ENCODE measurements at regions not wholly inside any gene's neighbourhood (a gene's known extent, or its start where the extent isn't known, plus 50 kb on each side); places are given as distances from the start of the nearest gene placed in this dataset.

DNA sequence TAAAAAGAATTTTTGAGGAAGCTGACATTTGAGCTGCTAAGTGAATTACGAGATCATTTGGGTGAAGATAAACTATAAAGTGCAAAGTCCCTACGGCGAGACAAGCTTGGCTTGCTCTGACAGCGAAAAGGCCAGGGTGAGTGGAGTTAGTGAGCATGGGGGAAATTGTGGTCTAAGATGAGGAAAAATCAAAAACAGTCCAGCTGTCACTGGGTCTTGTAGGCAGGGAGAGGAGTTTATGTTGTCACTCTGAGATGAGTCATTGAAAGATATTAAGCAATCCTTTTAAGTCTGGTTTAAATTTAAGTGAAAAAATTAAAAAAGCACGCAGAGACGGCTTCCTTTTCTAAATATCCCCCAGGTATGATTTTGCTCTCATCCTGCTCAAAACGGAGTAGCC lies 601.9 kb downstream of the MRPL39 start:
- DNase-seq (ENCODE audit: low read depth), result no peak

DNA sequence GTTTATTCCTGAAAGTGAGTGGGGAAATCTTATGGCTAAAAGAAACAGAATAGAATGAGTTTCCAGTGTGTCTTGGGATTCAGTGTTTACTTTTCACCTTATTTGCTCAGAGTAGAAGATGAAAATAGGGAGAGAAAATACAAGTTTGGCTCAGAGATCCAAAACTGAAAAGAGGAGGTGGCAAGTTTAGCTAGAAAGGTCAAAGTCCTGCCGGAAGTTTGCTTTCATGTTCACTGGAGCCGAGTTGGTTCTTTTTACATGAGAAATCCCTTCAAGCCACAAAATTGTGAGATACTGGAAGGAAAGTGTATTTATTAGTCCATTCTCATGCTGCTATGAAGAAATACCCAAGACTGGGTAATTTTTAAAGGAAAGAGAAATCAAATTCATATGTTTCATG lies 604.6 kb downstream of the MRPL39 start:
- DNase-seq (ENCODE audit: low read depth), result no peak

DNA sequence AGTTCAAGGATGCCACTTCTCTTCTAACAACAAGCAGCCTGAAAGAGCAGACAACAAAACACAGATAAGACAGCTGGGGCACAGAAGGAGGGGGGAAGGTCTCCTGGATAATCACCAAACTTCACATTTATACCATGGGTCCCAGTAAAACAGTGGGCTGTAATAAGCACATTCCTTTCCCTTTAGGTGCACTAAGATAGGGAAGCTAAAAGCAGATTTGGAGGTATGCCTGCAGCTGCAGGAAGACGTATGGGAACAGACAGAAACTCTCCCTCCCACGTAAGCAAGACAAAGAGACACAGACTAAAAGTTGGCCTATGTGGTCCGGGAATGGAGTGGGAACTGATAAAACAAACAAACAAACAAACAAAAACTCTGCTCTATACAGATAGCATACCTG lies 612.1 kb downstream of the MRPL39 start:
- DNase-seq (ENCODE audit: low read depth), result no peak

DNA sequence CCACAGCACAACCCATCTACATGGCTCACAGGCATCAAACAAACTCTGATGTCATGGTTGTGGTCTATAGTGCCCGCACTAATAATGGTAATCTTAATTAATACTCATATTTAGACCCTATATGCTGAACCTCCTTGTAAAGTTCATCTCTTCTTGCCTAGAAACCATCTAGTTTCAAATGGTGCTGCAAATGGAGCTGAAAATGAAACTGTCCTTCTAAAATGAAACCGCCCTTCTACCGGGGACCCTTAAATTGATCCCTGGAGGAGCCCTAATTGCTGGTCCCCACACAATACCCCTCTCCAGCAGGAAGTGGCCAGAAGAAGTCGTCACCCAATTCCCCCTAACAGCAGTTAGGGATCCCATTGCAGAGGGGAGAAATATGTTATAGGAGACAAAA lies 612.6 kb downstream of the MRPL39 start:
- DNase-seq (ENCODE audit: low read depth), result no peak

DNA sequence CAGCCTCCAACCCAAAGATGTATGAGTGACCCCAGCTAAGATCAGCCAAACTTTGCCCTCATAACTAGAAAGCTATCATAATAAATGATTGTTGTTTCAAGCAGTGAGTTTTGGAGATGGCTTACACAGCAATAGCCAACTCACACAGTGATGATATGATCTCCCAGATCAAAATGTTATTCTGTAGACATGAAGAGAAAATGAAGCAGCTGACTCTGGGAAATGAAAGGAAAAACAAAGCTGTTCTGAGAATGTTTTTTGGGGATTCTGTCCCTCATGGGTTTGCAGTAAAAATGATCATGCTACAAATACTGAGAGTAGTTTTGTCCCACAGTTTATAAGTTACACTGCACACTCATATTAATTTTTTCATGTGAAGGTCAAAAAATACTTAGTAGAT lies 617.8 kb downstream of the MRPL39 start:
- DNase-seq (ENCODE audit: low read depth), result no peak

DNA sequence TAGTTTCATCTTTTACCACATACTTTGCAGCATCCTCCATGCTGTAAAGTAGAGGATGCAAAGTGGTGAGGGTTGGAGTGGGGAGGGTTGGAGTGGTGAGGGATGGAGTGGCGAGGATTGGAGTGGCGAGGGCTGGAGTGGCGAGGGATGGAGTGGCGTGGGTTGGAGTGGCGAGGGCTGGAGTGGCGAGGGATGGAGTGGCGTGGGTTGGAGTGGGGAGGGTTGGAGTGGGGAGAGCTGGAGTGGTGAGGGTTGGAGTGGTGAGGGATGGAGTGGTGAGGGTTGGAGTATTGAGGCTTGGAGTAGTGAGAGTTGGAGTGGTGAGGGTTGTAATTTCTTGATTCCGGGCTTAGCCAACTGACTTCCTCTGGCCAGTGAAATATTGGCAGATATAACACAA lies 618.3 kb downstream of the MRPL39 start:
- DNase-seq (ENCODE audit: low read depth), result no peak

DNA sequence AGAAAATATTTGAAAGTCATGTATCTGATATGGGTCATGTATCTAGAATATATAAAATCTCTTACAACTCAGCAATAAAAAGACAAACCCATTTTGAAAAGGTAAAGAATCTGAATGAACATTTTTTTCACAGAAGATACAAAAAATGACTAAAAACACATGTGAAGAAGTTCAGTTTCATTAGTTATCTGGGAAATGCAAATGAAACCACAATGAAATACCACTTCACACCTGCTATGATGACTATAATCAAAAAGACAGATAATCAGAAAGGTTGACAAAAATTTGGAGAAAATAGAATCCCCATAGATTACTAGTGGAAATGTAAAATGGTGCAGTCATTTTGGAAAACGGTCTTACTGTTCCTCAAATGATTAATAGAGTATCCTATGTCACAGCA lies 631.0 kb downstream of the MRPL39 start:
- no peak for DNase-seq (ENCODE audit: low read depth)

DNA sequence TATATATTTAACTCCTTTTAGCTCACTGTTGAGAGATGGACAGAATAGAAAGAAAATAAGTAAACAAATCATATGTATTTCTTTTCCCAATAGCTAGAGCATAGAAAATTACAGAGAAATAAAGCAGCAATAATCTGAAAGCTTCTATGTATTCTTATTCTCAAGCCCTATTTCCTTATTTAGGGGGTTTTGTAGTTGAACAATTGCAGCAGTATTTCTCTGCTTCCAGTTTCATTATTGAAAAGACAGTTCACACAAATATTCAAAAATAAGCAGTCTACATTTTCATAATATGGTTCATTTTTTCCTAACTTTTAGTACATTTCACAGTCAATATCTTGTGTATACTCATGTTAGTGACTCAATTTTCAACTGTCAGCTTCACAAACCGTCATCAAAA lies 638.2 kb downstream of the MRPL39 start:
- DNase-seq (ENCODE audit: low read depth), result no peak

DNA sequence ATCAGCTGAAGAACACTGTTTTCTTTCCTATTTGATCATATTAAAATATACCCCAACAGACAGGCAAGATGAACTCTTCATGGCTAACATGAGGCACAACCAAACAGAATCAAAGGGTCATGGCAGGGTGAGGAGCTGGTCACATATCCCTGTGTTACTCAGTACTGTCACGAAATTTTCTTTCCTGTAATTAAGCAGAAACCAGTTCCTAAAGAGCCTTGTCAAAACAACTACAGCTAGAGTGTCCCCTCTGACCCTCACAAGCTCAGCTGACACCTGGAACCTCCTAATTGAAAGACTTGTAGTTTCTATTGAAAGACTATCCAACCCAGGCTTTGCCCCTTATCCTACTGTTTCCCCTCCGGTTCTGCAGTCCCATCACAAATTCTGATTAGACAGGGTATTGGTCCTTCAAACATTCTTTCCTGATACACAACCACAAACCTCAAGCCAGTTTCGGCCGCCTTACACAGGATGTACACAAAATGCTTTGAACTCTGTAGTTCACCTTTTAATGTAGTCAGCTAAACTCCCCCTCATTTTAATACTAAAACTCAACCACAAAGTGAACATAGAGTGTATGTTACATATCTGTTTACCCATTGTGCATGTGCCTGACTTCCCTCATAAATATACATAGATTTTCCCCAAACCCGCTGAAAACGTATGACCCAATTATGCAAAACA lies 651.9 kb downstream of the MRPL39 start:
- no peak for DNase-seq (ENCODE audit: low read depth)

DNA sequence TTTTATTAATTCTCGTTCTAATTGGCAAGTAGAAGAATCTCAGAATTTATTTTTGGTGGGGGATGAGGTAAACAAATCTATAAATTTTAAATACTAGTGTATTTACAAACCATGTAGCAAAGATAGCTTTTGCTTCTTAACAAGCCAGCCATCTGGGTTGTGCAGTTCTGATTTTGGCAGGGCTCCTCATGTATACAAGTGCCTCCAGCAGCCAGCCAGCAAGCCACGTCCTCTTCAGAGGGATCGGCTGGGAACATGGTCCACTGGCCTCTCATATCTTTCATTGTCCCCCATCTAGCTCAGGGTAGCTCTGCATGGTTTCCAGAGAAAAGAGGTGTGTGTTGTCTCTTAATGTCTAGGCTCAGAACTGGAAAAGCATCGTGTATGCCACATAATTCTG lies 659.1 kb downstream of the MRPL39 start:
- DNase-seq (ENCODE audit: low read depth), result no peak

DNA sequence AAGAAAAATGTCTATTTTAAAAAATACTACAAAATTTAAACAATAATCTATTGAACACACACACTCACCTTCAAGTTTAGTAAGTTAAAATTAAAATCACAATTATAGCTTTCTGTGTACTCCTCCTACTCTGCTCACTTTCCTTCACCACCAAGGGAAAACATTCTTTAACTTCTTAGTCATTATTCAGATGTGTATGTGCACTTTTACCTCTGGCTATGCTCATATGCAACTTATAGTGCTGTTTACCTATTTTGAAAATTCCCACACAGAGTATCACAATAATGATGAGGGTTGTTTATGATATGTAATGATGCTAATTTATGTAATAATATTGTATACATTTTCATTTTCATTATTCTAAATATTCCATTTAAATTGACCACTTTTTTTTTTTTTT lies 661.4 kb downstream of the MRPL39 start:
- no peak for DNase-seq (ENCODE audit: low read depth)

DNA sequence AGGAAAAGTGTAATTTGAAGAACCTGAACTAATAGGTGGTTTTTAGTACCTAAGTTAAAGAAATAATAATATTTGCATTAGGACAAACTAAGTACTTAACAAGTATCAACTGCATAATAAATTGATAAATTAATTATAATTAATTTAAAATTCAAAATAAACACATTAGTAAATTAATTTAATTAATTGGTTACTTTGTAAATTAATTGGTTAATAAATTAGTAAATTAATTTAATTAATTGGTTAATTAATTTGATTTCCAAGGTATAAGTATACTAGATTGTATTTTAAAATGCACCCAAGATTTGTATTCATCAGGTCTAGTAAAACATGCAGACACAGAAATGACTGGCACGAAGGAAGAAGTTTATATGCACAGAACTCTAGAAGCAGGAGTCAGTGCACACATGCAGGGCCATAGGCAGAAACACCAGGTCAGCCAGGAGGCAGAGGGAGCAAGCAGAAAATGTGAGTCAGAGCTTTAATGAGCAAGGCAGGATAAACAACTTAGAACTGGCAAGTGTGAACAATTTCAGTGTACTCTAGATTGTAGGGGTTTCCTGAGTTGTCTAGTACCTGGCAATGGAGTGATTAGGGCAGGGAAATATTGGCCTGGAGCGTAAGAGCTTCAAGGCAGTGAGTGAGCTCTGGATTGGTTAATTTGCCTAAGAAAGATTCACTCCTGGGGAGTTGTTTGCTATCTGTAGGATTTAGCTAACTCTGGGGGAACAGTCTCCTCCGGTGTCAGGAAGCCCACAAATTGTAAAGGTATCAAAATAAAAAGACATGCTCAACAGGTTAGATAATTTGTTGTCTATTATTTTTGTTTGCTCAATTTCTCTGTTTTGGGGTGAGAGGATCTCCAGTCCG lies 665.7 kb downstream of the MRPL39 start:
- no peak for DNase-seq (ENCODE audit: low read depth)

DNA sequence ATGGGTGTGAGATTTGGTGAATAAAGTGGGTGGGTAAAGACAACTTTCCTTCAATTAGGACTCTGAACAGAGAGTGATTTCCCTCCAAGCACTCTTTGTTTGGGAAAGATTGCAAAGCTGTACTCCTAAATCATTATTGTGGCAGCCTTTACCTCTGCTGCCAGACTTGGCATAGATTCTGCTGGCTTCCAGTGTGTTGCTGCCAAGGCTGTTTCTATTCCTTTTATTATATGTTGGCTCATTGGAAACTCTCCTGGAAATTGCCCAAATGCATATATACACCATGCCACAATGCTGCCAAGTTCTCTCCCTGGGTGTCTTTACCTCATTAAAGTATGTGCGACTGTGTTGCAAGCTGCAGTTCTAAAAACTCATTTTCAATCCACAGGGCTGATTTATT lies 668.0 kb downstream of the MRPL39 start:
- DNase-seq (ENCODE audit: low read depth), result no peak

DNA sequence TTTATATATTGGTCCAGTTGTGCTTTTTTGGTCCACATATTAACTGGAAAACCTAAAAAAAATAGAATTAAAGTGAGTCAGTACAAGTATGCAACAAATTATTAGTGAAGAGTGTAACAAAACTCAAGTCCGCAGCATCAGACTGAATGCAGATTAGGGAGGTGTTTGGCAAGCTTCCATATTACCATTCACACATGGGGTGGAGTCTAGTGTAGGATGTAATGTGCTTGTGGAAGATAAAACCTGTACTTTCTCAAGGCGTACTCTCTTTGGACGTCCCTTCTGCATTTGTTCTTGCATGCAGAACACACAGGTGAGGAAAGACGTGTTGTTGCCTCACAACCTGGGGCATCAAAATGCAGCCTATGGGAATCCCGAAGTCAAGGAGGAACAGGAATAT lies 668.7 kb downstream of the MRPL39 start:
- no peak for DNase-seq (ENCODE audit: low read depth)

DNA sequence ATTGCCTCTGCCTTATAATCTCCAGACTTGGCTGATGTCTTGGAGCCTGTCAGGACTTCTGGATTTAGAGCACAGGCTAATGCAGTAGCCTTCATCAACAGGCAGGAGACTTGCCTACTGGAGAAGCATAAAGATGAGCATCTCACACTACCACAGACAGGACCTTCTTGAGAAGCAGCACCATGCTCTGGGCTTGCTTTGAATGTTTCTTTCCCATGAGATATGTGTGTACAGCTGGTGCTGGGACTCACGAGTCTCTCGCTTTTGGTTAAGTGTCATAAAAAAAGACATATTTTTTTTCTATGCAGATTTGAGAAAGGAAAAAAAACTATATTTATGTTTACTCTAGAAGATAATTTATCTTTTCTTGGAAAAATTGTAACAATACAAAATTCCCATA lies 671.3 kb downstream of the MRPL39 start:
- no peak for DNase-seq (ENCODE audit: low read depth)

DNA sequence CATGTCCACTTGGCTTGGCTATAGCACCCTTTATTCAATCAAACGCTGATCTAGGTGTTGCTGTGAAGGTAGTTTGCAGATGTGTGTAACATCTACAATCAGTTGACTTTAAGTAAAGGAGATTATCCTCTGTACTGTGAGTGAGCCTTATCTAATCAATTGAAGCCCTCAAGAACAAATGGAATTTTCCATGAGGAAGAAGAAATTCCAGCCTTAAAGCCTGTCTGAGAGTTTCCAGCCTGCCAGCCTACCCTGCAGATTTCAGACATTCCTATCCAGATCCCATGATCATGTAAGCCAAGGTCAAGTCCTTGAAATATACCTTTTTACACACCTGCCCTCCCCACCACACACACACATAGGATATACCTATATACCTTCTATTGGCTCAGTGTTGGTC lies 696.7 kb downstream of the MRPL39 start:
- DNase-seq (ENCODE audit: low read depth), result no peak

DNA sequence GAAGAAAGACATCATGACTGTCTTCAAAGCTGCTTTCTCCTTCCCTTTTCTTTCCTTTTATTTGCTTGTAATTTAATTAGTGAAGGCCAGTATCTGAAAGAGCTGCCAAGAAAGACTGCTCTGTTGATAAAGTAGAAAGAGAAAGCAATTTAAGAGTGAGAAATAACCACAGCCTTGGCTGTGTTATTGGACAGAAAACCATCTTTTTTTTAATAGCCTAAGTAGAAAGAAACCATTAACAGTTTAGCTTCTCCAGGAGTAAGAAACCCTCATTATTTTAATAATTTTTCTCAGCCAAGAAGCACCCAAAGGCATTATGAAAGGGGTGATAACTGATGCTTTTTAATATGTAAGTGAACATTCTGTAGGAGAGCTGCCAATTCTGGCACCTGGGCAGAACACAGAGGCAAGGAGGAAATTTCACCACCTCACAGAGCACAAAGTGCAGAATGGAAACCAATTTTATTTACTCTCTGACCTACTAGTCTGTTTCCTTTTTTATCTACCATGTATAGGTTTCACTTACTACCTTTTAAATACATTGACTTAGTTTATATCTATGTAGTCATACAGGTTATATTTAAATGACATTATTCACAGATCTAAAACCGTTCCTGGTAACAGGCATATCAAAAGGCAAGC lies 703.2 kb downstream of the MRPL39 start:
- no peak for DNase-seq (ENCODE audit: low read depth)

DNA sequence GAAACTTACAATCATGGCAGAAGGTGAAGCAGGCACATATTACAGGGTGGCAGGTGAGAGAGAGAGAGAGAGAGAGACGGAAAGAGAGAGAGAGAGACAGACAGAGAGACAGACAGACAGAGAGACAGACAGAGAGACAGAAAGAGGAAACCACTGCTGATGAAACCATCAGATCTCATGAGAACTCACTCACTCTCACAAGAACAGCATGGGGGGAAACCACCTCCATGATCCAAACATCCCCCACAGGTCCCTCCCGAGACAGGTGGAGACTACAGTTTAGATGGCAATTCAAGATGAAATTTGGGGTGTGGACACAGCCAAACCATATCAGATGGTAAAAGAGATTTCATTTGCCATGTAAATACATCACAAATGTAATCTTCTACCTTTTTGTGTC lies 708.1 kb downstream of the MRPL39 start:
- DNase-seq (ENCODE audit: low read depth), result no peak

DNA sequence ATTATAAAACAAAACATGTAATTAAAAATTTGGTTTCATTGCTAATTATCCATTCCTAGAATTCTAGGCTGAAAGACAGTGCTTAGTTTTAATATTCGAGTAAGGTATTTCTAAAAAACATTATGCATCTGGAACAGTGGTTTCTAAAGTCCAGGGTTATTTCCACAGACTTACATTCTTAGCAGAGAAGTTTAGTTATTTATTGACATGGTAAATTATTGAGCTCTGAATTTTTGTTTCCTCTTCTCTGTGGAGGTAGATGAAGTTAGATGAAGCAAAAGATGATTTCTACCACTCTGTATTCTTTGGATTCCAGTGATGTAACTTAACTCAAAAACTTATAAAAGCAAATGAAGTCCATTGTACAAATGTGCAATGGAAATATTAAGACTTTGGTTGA lies 709.4 kb downstream of the MRPL39 start:
- DNase-seq (ENCODE audit: low read depth), result no peak

DNA sequence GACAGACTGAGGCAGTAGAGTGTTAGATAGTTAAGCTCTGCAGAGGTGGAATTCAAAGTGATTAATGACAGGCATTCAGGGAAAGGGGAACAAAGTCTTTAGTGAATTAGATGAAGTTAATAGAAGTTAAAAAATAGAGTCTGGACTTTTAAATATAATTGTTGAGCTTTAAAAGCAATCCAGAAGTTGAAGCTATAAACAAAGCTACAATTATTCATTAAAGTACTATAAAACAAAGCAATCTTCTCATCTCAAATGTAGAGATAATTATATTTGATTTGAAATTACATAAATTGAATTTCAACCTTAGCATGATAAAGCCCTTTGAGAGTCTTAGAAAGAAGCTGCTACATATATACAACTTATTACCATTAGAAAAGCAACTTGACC lies 710.6 kb downstream of the MRPL39 start:
- DNase-seq (ENCODE audit: low read depth), result no peak

DNA sequence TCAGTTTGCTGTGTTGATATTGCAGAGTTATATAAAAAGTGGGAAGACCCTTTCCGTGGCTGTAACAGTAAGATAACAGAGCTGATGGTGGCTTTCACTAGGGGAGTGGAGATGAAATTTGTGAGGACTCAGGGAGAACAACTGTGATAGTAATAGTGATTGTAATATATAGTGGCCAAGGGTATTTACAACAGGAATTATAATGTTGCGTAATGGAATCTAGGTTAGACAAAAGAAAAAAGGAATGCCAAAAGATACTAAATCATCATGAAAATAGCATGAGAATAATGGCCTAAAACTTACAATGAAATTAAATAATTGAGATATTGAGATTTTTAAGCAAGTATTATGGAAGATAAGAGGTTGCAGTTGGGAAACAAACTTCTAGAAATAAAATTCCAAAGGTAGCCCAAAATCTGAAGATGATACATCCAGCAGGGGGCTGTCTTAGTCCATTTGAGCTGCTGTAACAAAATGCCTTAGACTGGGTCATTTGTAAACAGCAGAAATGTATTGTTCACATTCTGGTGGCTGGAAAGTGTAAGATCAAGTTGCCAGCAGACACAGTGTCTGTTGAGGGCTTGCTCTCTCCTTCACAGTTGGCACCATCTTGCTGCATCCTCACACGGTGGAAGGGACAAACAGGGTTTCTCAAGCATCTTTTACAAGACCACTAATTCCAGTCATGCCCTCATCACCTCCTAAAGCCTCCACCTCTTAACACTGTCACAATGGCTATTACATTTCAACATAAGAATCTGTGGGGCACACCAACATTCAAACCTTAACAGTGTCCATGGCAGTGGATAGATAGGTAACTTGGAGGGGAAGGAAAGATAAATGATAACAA lies 711.2 kb downstream of the MRPL39 start:
- DNase-seq (ENCODE audit: low read depth), result no peak

DNA sequence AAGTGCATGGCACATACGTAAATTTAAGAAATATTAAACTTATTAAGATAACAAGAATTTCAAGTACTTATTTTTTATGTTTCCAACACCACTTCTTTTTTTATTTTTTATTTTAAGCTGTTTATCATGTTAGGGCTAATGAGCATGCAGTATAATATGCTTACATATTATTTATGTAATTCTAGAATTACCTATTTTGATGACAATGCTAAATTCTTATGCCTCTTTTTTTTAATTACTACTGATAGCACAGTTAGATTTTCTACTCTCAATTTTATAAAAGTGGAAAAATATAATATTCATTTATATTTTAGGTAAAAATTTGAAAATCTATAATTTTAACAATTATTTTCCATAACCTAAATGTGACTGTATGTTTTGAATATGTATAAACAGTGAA lies 713.0 kb downstream of the MRPL39 start:
- DNase-seq (ENCODE audit: low read depth), result no peak
